ENCODE measurements at regions not wholly inside any gene's neighbourhood (a gene's known extent, or its start where the extent isn't known, plus 50 kb on each side); places are given as distances from the start of the nearest gene placed in this dataset.

- TF ChIP-seq CTCF (IDR thresholded peaks at IDR 0.05; ENCODE audit: low read depth, low read length, poor library complexity, severe bottlenecking), result no peak
- TF ChIP-seq EZH2phosphoT487 (IDR thresholded peaks at IDR 0.05; ENCODE audit: borderline replicate concordance, low read length), result no peak
Measured at GRCh38 chr17:77772899-77773358, 185.6 kb upstream of the TNRC6C start.
